ENCODE measurements at regions not wholly inside any gene's neighbourhood (a gene's known extent, or its start where the extent isn't known, plus 50 kb on each side); places are given as distances from the start of the nearest gene placed in this dataset.

DNA sequence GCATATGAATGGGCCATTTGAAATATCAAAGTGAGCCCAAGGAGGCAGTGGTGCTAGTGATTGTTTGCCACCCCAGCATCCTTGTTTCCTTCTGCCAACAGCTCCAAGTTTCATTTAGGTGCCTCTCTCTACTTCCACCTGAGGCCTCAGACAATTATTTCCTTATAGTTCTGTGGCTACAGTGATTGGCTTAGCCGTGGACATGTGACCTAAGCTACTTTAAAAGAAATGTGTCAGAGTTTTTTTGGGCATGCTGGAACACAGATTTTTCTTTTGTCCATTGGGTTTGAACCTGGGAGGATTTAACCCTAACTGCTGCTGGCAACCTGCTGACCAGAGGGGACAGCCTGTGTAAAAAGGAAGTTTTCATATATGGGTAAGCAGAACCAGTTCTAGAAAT, 319.4 kb downstream of the CD109 start:
- TF ChIP-seq, protein P1, sequence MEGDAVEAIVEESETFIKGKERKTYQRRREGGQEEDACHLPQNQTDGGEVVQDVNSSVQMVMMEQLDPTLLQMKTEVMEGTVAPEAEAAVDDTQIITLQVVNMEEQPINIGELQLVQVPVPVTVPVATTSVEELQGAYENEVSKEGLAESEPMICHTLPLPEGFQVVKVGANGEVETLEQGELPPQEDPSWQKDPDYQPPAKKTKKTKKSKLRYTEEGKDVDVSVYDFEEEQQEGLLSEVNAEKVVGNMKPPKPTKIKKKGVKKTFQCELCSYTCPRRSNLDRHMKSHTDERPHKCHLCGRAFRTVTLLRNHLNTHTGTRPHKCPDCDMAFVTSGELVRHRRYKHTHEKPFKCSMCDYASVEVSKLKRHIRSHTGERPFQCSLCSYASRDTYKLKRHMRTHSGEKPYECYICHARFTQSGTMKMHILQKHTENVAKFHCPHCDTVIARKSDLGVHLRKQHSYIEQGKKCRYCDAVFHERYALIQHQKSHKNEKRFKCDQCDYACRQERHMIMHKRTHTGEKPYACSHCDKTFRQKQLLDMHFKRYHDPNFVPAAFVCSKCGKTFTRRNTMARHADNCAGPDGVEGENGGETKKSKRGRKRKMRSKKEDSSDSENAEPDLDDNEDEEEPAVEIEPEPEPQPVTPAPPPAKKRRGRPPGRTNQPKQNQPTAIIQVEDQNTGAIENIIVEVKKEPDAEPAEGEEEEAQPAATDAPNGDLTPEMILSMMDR (IDR thresholded peaks at IDR 0.05; ENCODE audit: insufficient read depth, low read depth, low read length): no peak
- no peak for TF ChIP-seq EZH2 (IDR thresholded peaks at IDR 0.05; ENCODE audit: insufficient read depth, low read length)

Data from astrocyte (in vitro differentiated cells and primary cell).